ENCODE measurements at regions not wholly inside any gene's neighbourhood (a gene's known extent, or its start where the extent isn't known, plus 50 kb on each side); places are given as distances from the start of the nearest gene placed in this dataset.

GRCh38 chr9:109582386-109582785 is 84.3 kb upstream of the PTPN3 start:
- Histone ChIP-seq H3K36me3 (no peaks in the 10 kb centered on the region), H3K4me3 (no peak overlapping the region), H3K27me3 (no peaks in the 10 kb centered on the region), H3K9me3 (peaks cover 0 to 3% of the 10 kb centered on the region in 2 donors), H3K27ac (no peak overlapping the region), H3K4me1 (no peaks in the 10 kb centered on the region)
- intact Hi-C loops (cut with DNase I; ENCODE audit: low total_unique reads) = no loop called here
- no peak for DNase-seq (ENCODE audit: low spot score in 2 of 2)
- TF ChIP-seq, protein P1, sequence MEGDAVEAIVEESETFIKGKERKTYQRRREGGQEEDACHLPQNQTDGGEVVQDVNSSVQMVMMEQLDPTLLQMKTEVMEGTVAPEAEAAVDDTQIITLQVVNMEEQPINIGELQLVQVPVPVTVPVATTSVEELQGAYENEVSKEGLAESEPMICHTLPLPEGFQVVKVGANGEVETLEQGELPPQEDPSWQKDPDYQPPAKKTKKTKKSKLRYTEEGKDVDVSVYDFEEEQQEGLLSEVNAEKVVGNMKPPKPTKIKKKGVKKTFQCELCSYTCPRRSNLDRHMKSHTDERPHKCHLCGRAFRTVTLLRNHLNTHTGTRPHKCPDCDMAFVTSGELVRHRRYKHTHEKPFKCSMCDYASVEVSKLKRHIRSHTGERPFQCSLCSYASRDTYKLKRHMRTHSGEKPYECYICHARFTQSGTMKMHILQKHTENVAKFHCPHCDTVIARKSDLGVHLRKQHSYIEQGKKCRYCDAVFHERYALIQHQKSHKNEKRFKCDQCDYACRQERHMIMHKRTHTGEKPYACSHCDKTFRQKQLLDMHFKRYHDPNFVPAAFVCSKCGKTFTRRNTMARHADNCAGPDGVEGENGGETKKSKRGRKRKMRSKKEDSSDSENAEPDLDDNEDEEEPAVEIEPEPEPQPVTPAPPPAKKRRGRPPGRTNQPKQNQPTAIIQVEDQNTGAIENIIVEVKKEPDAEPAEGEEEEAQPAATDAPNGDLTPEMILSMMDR (IDR thresholded peaks at IDR 0.05) = no peak
- no peak for TF ChIP-seq POLR2A (IDR thresholded peaks at IDR 0.05)
- no peak for TF ChIP-seq POLR2AphosphoS5 (IDR thresholded peaks at IDR 0.05)

- H3K4me3 ChIP-seq = no peak overlapping the region
- DNase-seq (ENCODE audit: low spot score in 2 of 2) = no peak
Measured at GRCh38 chr9:109584205-109584604, 86.1 kb upstream of the PTPN3 start.

GRCh38 chr9:109585796-109586195 is 87.7 kb upstream of the PTPN3 start:
- no peaks in the 10 kb centered on the region for H3K36me3 ChIP-seq
- H3K27me3 ChIP-seq = no peaks in the 10 kb centered on the region
- no peaks in the 10 kb centered on the region for H3K4me1 ChIP-seq
- TF ChIP-seq, protein P1 (IDR thresholded peaks at IDR 0.05) = no peak
- no peak for TF ChIP-seq POLR2AphosphoS5 (IDR thresholded peaks at IDR 0.05)
- TF ChIP-seq POLR2A (IDR thresholded peaks at IDR 0.05) = no peak
- no peak for DNase-seq (ENCODE audit: low spot score in 2 of 2)
- no peak overlapping the region for H3K4me3 ChIP-seq
- H3K9me3 ChIP-seq = peaks cover 0 to 9% of the 10 kb centered on the region in 2 donors
- intact Hi-C loops (cut with DNase I; ENCODE audit: low total_unique reads) = no loop called here
- no peak overlapping the region for H3K27ac ChIP-seq

More at GRCh38 chr9:109584205-109584604, 86.1 kb upstream of the PTPN3 start:
- intact Hi-C loops (cut with DNase I; ENCODE audit: low total_unique reads) = no loop called here
- Histone ChIP-seq H3K4me1 (no peaks in the 10 kb centered on the region), H3K27ac (no peak overlapping the region), H3K36me3 (no peaks in the 10 kb centered on the region), H3K27me3 (no peaks in the 10 kb centered on the region), H3K9me3 (peaks cover 0 to 7% of the 10 kb centered on the region in 2 donors)
- no peak for TF ChIP-seq POLR2A (IDR thresholded peaks at IDR 0.05)
- TF ChIP-seq POLR2AphosphoS5 (IDR thresholded peaks at IDR 0.05) = no peak
- TF ChIP-seq, protein P1 (IDR thresholded peaks at IDR 0.05) = no peak

- Histone ChIP-seq H3K27ac (no peak overlapping the region), H3K4me1 (no peaks in the 10 kb centered on the region), H3K4me3 (no peak overlapping the region), H3K27me3 (no peaks in the 10 kb centered on the region), H3K36me3 (no peaks in the 10 kb centered on the region), H3K9me3 (peaks cover 0 to 9% of the 10 kb centered on the region in 2 donors)
- DNase-seq (ENCODE audit: low spot score in 2 of 2) = no peak
- TF ChIP-seq, protein P1 (IDR thresholded peaks at IDR 0.05) = no peak
- TF ChIP-seq POLR2A (IDR thresholded peaks at IDR 0.05) (no peak), POLR2AphosphoS5 (IDR thresholded peaks at IDR 0.05) (no peak)
- intact Hi-C loops (cut with DNase I; ENCODE audit: low total_unique reads) = no loop called here
Measured at GRCh38 chr9:109586993-109587392, 88.9 kb upstream of the PTPN3 start.

GRCh38 chr9:109588415-109588814 is 90.3 kb upstream of the PTPN3 start:
- intact Hi-C loops (cut with DNase I; ENCODE audit: low total_unique reads) = no loop called here
- Histone ChIP-seq H3K9me3 (peaks cover 0 to 7% of the 10 kb centered on the region in 2 donors), H3K36me3 (no peaks in the 10 kb centered on the region), H3K4me3 (no peak overlapping the region), H3K4me1 (no peaks in the 10 kb centered on the region), H3K27ac (no peak overlapping the region), H3K27me3 (no peaks in the 10 kb centered on the region)
- TF ChIP-seq, protein P1 (IDR thresholded peaks at IDR 0.05) = no peak
- TF ChIP-seq POLR2A (IDR thresholded peaks at IDR 0.05) = no peak
- no peak for TF ChIP-seq POLR2AphosphoS5 (IDR thresholded peaks at IDR 0.05)
- no peak for DNase-seq (ENCODE audit: low spot score in 2 of 2)
